ENCODE measurements at regions not wholly inside any gene's neighbourhood (a gene's known extent, or its start where the extent isn't known, plus 50 kb on each side); places are given as distances from the start of the nearest gene placed in this dataset.

DNA sequence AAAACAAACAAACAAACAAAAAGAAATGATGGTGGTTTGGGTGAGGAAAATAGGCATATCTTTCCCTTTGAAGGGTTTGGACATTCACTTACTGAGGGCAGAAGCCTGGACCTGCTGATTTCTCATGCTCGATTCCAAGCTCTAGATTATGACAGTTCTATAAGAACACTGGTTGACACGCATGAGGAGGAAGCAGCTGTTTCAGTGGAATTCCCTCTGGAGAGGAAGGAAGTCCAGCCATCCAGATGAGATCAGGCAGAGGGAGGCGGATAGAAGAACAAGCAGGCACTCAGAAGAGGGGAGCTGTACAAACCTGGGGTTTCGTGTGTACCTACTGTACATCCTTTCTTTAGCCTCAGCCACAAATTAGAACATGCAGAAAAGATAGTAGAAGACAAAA, 691.9 kb downstream of the INHBA start:
- TF ChIP-seq POLR2A (IDR thresholded peaks at IDR 0.05; ENCODE audit: low read depth, low read length): no peak
- no peak for TF ChIP-seq POLR2AphosphoS5 (IDR thresholded peaks at IDR 0.05; ENCODE audit: low read depth, low read length)
- no peak for TF ChIP-seq TAF1 (IDR thresholded peaks at IDR 0.05; ENCODE audit: borderline replicate concordance, low read depth, low read length)
